ENCODE measurements at regions not wholly inside any gene's neighbourhood (a gene's known extent, or its start where the extent isn't known, plus 50 kb on each side); places are given as distances from the start of the nearest gene placed in this dataset.

DNA sequence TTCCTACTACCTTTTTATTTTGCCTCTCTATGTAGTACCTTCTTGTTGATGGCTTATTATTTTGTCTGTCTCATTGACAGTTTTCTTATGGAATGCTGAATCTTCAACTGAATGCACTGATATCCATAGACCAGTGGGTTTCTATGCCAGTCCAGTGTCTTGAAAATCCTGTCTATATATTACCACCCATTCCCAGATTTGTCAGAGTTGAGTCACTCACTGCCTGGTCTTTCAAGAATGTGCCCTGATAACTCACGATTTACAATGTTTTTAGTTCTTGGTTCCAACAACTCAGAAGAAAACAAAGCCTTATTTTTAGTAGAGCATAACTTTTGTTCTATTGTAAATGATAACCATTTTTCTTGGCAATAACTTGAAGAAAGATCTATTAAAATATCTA, 606.0 kb upstream of the PITX2 start:
- Histone ChIP-seq H3K27ac (no peak overlapping the region), H4K20me1 (ENCODE audit: insufficient read depth, poor library complexity, severe bottlenecking) (no peaks in the 10 kb centered on the region), H3K27me3 (no peaks in the 10 kb centered on the region), H3K9me3 (ENCODE audit: low read depth) (no peaks in the 10 kb centered on the region), H3K79me2 (no peaks in the 10 kb centered on the region), H3K9me2 (replicated peaks; ENCODE audit: insufficient read depth) (no peaks in the 10 kb centered on the region), H3K4me3 (no peak overlapping the region), H3K4me1 (ENCODE audit: insufficient read depth) (no peaks in the 10 kb centered on the region), H3K36me3 (replicated peaks; ENCODE audit: insufficient read depth, low read depth) (no peaks in the 10 kb centered on the region), H2AFZ (no peak overlapping the region), H3K4me2 (no peak overlapping the region)
- 73% methylated on average over 1 of the region's 1 CpG for WGBS (ENCODE audit: low lambda C conversion rate, missing lambda C conversion rate)
- no peak for TF ChIP-seq EZH2 (IDR thresholded peaks at IDR 0.05; ENCODE audit: borderline replicate concordance)
- TF ChIP-seq EZH2phosphoT487 (IDR thresholded peaks at IDR 0.05; ENCODE audit: low read depth, severe bottlenecking, unreplicated experiment), result no peak
- TF ChIP-seq, protein P1, sequence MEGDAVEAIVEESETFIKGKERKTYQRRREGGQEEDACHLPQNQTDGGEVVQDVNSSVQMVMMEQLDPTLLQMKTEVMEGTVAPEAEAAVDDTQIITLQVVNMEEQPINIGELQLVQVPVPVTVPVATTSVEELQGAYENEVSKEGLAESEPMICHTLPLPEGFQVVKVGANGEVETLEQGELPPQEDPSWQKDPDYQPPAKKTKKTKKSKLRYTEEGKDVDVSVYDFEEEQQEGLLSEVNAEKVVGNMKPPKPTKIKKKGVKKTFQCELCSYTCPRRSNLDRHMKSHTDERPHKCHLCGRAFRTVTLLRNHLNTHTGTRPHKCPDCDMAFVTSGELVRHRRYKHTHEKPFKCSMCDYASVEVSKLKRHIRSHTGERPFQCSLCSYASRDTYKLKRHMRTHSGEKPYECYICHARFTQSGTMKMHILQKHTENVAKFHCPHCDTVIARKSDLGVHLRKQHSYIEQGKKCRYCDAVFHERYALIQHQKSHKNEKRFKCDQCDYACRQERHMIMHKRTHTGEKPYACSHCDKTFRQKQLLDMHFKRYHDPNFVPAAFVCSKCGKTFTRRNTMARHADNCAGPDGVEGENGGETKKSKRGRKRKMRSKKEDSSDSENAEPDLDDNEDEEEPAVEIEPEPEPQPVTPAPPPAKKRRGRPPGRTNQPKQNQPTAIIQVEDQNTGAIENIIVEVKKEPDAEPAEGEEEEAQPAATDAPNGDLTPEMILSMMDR (IDR thresholded peaks at IDR 0.05; ENCODE audit: poor library complexity), result no peak
- DNase-seq (ENCODE audit: low spot score), result no peak

DNA sequence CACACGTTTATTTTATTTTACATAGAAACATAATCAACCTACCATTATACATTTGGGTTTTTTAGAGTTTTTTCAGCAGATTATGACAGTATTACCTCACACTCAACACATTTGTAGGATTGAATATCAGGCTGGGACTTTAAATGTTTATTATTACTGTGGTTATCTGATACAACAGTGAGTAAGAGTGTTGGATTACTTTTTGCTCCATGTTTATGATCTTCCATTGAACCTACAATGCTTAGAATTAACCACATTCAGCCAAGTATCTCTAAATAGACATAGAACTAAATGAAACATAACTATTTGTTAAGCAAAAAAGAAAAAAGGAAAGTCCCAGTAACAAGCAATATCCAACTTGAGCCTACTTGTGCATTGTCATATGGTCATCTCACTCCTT, 607.4 kb upstream of the PITX2 start:
- 57% methylated on average over 1 of the region's 1 CpG for WGBS (ENCODE audit: low lambda C conversion rate, missing lambda C conversion rate)
- H3K9me2 ChIP-seq (replicated peaks; ENCODE audit: insufficient read depth), result no peaks in the 10 kb centered on the region
- no peak for TF ChIP-seq EZH2phosphoT487 (IDR thresholded peaks at IDR 0.05; ENCODE audit: low read depth, severe bottlenecking, unreplicated experiment)
- TF ChIP-seq EZH2 (IDR thresholded peaks at IDR 0.05; ENCODE audit: borderline replicate concordance), result no peak
- TF ChIP-seq, protein P1 (IDR thresholded peaks at IDR 0.05; ENCODE audit: poor library complexity), result no peak
- no peak overlapping the region for H3K4me3 ChIP-seq
- H3K9me3 ChIP-seq (ENCODE audit: low read depth), result no peaks in the 10 kb centered on the region
- H3K4me2 ChIP-seq, result no peak overlapping the region
- no peak overlapping the region for H2AFZ ChIP-seq
- no peaks in the 10 kb centered on the region for H3K36me3 ChIP-seq (replicated peaks; ENCODE audit: insufficient read depth, low read depth)
- H3K4me1 ChIP-seq (ENCODE audit: insufficient read depth), result no peaks in the 10 kb centered on the region
- no peaks in the 10 kb centered on the region for H4K20me1 ChIP-seq (ENCODE audit: insufficient read depth, poor library complexity, severe bottlenecking)
- no peaks in the 10 kb centered on the region for H3K27me3 ChIP-seq
- H3K79me2 ChIP-seq, result no peaks in the 10 kb centered on the region
- DNase-seq (ENCODE audit: low spot score), result no peak
- no peak overlapping the region for H3K27ac ChIP-seq

DNA sequence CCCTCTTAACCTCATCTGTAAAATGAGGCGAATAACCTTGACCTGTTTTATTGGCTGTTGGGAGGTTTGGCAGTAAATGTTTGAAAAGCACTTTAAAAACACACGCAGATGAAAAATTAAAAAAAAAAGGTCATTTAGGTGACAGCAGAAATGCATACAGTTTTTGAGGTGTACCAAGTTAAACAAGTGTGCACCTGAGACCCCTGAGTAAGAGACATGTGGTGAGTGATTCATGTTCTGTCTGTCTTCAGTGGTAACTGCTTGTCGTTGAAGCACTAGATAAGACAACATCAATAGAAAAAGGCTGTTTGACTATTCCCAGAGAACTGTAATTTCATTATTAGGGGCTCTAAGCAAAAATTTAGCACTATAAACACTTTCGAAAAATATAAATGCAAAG, 608.4 kb upstream of the PITX2 start:
- Histone ChIP-seq H3K36me3 (replicated peaks; ENCODE audit: insufficient read depth, low read depth) (no peaks in the 10 kb centered on the region), H2AFZ (no peak overlapping the region), H3K27me3 (no peaks in the 10 kb centered on the region), H3K4me3 (no peak overlapping the region), H3K4me1 (ENCODE audit: insufficient read depth) (no peaks in the 10 kb centered on the region), H3K9me3 (ENCODE audit: low read depth) (no peaks in the 10 kb centered on the region), H3K9me2 (replicated peaks; ENCODE audit: insufficient read depth) (no peaks in the 10 kb centered on the region), H3K79me2 (no peaks in the 10 kb centered on the region), H3K4me2 (no peak overlapping the region), H3K27ac (no peak overlapping the region), H4K20me1 (ENCODE audit: insufficient read depth, poor library complexity, severe bottlenecking) (no peaks in the 10 kb centered on the region)
- 63% methylated on average over 4 of the region's 4 CpGs for WGBS (ENCODE audit: low lambda C conversion rate, missing lambda C conversion rate)
- DNase-seq (ENCODE audit: low spot score), result no peak
- TF ChIP-seq EZH2phosphoT487 (IDR thresholded peaks at IDR 0.05; ENCODE audit: low read depth, severe bottlenecking, unreplicated experiment), result no peak
- TF ChIP-seq EZH2 (IDR thresholded peaks at IDR 0.05; ENCODE audit: borderline replicate concordance), result no peak
- TF ChIP-seq, protein P1 (IDR thresholded peaks at IDR 0.05; ENCODE audit: poor library complexity), result no peak

DNA sequence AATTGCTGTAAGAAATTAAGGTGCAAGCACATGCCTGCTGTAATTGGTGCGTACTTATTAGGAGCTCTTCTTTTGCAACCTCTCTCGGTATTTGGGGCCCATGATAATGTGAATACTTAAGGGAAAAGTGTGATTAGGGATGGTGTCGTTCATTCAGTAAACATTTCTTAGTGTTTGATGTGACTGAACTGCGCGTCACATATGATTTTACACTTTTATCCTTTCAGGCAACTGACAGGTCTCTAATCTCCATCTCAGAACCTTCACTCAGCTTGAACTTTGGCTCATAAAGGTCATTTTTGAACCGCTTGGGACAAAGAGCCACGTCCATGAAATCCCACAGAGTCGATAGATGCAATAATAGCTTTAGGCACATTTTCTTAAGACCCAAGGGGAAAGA, 612.1 kb upstream of the PITX2 start:
- Histone ChIP-seq H3K4me3 (no peak overlapping the region), H3K27ac (no peak overlapping the region), H3K36me3 (replicated peaks; ENCODE audit: insufficient read depth, low read depth) (no peaks in the 10 kb centered on the region), H3K4me1 (ENCODE audit: insufficient read depth) (no peaks in the 10 kb centered on the region), H3K9me2 (replicated peaks; ENCODE audit: insufficient read depth) (no peaks in the 10 kb centered on the region), H3K4me2 (no peak overlapping the region), H4K20me1 (ENCODE audit: insufficient read depth, poor library complexity, severe bottlenecking) (no peaks in the 10 kb centered on the region), H3K79me2 (no peaks in the 10 kb centered on the region), H3K9me3 (ENCODE audit: low read depth) (no peaks in the 10 kb centered on the region), H2AFZ (no peak overlapping the region), H3K27me3 (no peaks in the 10 kb centered on the region)
- no peak for DNase-seq (ENCODE audit: low spot score)
- 72% methylated on average over 8 of the region's 8 CpGs for WGBS (ENCODE audit: low lambda C conversion rate, missing lambda C conversion rate)
- TF ChIP-seq EZH2phosphoT487 (IDR thresholded peaks at IDR 0.05; ENCODE audit: low read depth, severe bottlenecking, unreplicated experiment), result no peak
- no peak for TF ChIP-seq EZH2 (IDR thresholded peaks at IDR 0.05; ENCODE audit: borderline replicate concordance)
- TF ChIP-seq, protein P1 (IDR thresholded peaks at IDR 0.05; ENCODE audit: poor library complexity), result no peak
